Muscle layer of duodenum (tissue), 2 donors: ENCODE measurements at regions not wholly inside any gene's neighbourhood (a gene's known extent, or its start where the extent isn't known, plus 50 kb on each side); places are given as distances from the start of the nearest gene placed in this dataset.

Experiments used
- H3K27ac ChIP-seq: one replicate; pipeline ENCODE4 v1.7.0; 2013; ENCODE audit warnings: mild to moderate bottlenecking, low read length
- H3K27me3 ChIP-seq: one replicate; pipeline ENCODE4 v1.7.0; 2013; ENCODE audit warnings: low read depth, mild to moderate bottlenecking, control low read depth, low read length
- H3K36me3 ChIP-seq, 2 donors: one replicate each; pipeline ENCODE4 v1.7.0; 2013; ENCODE audit warnings: low read length in 2 of 2, control low read depth in 1 of 2, mild to moderate bottlenecking in 1 of 2; ENCODE audit not compliant: insufficient read depth in 2 of 2, control insufficient read depth in 1 of 2
- H3K4me1 ChIP-seq, 2 donors: one replicate each; pipeline ENCODE4 v1.7.0; 2013; ENCODE audit warnings: low read length in 2 of 2, mild to moderate bottlenecking in 2 of 2, control low read depth in 1 of 2, moderate library complexity in 1 of 2; ENCODE audit not compliant: insufficient read depth in 2 of 2, control insufficient read depth in 1 of 2
- H3K4me3 ChIP-seq, 2 donors: one replicate each; pipeline ENCODE4 v1.7.0; 2013; ENCODE audit warnings: low read length in 2 of 2, low read depth in 1 of 2, mild to moderate bottlenecking in 1 of 2
- H3K9me3 ChIP-seq, 2 donors: one replicate each; pipeline ENCODE4 v1.7.0; 2013; ENCODE audit warnings: low read length in 2 of 2, control low read depth in 1 of 2, mild to moderate bottlenecking in 1 of 2; ENCODE audit not compliant: control insufficient read depth in 1 of 2
- donor health status: healthy.

- Histone ChIP-seq H3K9me3 (no peaks in the 10 kb centered on the region), H3K27me3 (no peaks in the 10 kb centered on the region), H3K36me3 (no peaks in the 10 kb centered on the region), H3K4me1 (peaks cover 4 to 25% of the 10 kb centered on the region in 2 donors), H3K4me3 (no peak overlapping the region), H3K27ac (no peak overlapping the region)
Measured at GRCh38 chr20:58570204-58570859, 55.1 kb upstream of the APCDD1L start.

- Histone ChIP-seq H3K4me3 (no peak overlapping the region), H3K36me3 (no peaks in the 10 kb centered on the region), H3K27ac (no peak overlapping the region), H3K4me1 (peaks cover 4 to 25% of the 10 kb centered on the region in 2 donors), H3K9me3 (no peaks in the 10 kb centered on the region), H3K27me3 (no peaks in the 10 kb centered on the region)
Measured at GRCh38 chr20:58569241-58570125, 54.3 kb upstream of the APCDD1L start.

- no peak overlapping the region for H3K4me3 ChIP-seq
- H3K27me3 ChIP-seq = no peaks in the 10 kb centered on the region
- H3K36me3 ChIP-seq = no peaks in the 10 kb centered on the region
- H3K27ac ChIP-seq = no peak overlapping the region
- no peaks in the 10 kb centered on the region for H3K9me3 ChIP-seq
- peaks cover 4 to 25% of the 10 kb centered on the region in 2 donors for H3K4me1 ChIP-seq
Measured at GRCh38 chr20:58568483-58569240, 53.5 kb upstream of the APCDD1L start.

GRCh38 chr20:58568126-58568482 lies 52.9 kb upstream of the APCDD1L start:
- Histone ChIP-seq H3K36me3 (no peaks in the 10 kb centered on the region), H3K9me3 (no peaks in the 10 kb centered on the region), H3K27ac (no peak overlapping the region), H3K4me3 (no peak overlapping the region), H3K27me3 (no peaks in the 10 kb centered on the region), H3K4me1 (peaks cover 4 to 23% of the 10 kb centered on the region in 2 donors)

GRCh38 chr20:58567437-58567836 lies 52.2 kb upstream of the APCDD1L start:
- H3K9me3 ChIP-seq = no peaks in the 10 kb centered on the region
- peaks cover 4 to 19% of the 10 kb centered on the region in 2 donors for H3K4me1 ChIP-seq
- no peak overlapping the region for H3K27ac ChIP-seq
- no peaks in the 10 kb centered on the region for H3K27me3 ChIP-seq
- H3K4me3 ChIP-seq = no peak overlapping the region
- H3K36me3 ChIP-seq = no peaks in the 10 kb centered on the region

GRCh38 chr20:58566981-58567380 lies 51.8 kb upstream of the APCDD1L start:
- Histone ChIP-seq H3K27me3 (no peaks in the 10 kb centered on the region), H3K4me3 (no peak overlapping the region), H3K27ac (no peak overlapping the region), H3K4me1 (peaks cover 4 to 17% of the 10 kb centered on the region in 2 donors), H3K9me3 (no peaks in the 10 kb centered on the region), H3K36me3 (no peaks in the 10 kb centered on the region)

- H3K4me1 ChIP-seq = peaks cover 4 to 10% of the 10 kb centered on the region in 2 donors
- no peaks in the 10 kb centered on the region for H3K9me3 ChIP-seq
- H3K27ac ChIP-seq = no peak overlapping the region
- H3K4me3 ChIP-seq = no peak overlapping the region
- H3K36me3 ChIP-seq = no peaks in the 10 kb centered on the region
- H3K27me3 ChIP-seq = no peaks in the 10 kb centered on the region
Measured at GRCh38 chr20:58565461-58566175, 50.4 kb upstream of the APCDD1L start.
